Endodermal cell (in vitro differentiated cells): ENCODE measurements at regions not wholly inside any gene's neighbourhood (a gene's known extent, or its start where the extent isn't known, plus 50 kb on each side); places are given as distances from the start of the nearest gene placed in this dataset.
"Not testable (repeated sequence)": the region's sequence is repeated elsewhere in the genome, so short reads cannot be mapped to it uniquely, and the experiment has no call there.

Source experiments
- DNase-seq: peaks from one replicate; pipeline ENCODE4 v3.0.0-alpha.2; 2017
- H3K27ac ChIP-seq: 2 replicates; pipeline ENCODE4 v1.5.1; 2013; ENCODE audit warnings: mild to moderate bottlenecking, low read depth, low read length, moderate library complexity
- H3K27me3 ChIP-seq: 2 replicates; pipeline ENCODE4 v1.6.1; 2013; ENCODE audit warnings: mild to moderate bottlenecking, low read length, moderate library complexity; ENCODE audit not compliant: insufficient read depth, control insufficient read depth, poor library complexity, severe bottlenecking
- H3K36me3 ChIP-seq: 2 replicates; pipeline ENCODE4 v1.7.0; 2013; ENCODE audit warnings: mild to moderate bottlenecking, low read length, moderate library complexity; ENCODE audit not compliant: control insufficient read depth, insufficient read depth
- H3K4me1 ChIP-seq: one replicate; pipeline ENCODE4 v1.7.0; 2013; ENCODE audit warnings: low read length; ENCODE audit not compliant: control insufficient read depth, insufficient read depth
- H3K4me3 ChIP-seq: 2 replicates; pipeline ENCODE4 v1.5.1; 2013; ENCODE audit warnings: mild to moderate bottlenecking, low read length, moderate library complexity
- H3K9ac ChIP-seq: 2 replicates; pipeline ENCODE4 v1.6.1; 2013; ENCODE audit warnings: mild to moderate bottlenecking, low read length, moderate library complexity; ENCODE audit not compliant: poor library complexity, severe bottlenecking; ENCODE audit errors: extremely low read depth
- H3K9me3 ChIP-seq: 2 replicates; pipeline ENCODE4 v1.6.1; 2013; ENCODE audit warnings: mild to moderate bottlenecking, low read length, moderate library complexity; ENCODE audit not compliant: control insufficient read depth
- H3K27ac Mint-ChIP-seq: 2 replicates; pipeline ENCODE4 v1.8.0; 2020; ENCODE audit warnings: mixed read lengths
- H3K27me3 Mint-ChIP-seq: 2 replicates; pipeline ENCODE4 v1.8.0; 2021; ENCODE audit warnings: mild to moderate bottlenecking, mixed read lengths; ENCODE audit not compliant: insufficient read depth
- H3K36me3 Mint-ChIP-seq: 2 replicates; pipeline ENCODE4 v1.8.0; 2020; ENCODE audit warnings: low read depth, mixed read lengths
- H3K4me1 Mint-ChIP-seq: 2 replicates; pipeline ENCODE4 v1.8.0; 2020; ENCODE audit warnings: mixed read lengths
- H3K4me3 Mint-ChIP-seq: 2 replicates; pipeline ENCODE4 v1.8.0; 2020; ENCODE audit warnings: mild to moderate bottlenecking, moderate library complexity, mixed read lengths
- H3K9me3 Mint-ChIP-seq: 2 replicates; pipeline ENCODE4 v1.8.0; 2020; ENCODE audit warnings: mild to moderate bottlenecking, mixed read lengths
- WGBS, 2 experiments: methylation state at CpG; one replicate each; pipeline versions ENCODE4 v1.1.5 to v1.1.7; 2013; ENCODE audit warnings: missing lambda C conversion rate in 2 of 2, mixed read lengths in 1 of 2; ENCODE audit not compliant: insufficient coverage in 1 of 2, insufficient read length in 1 of 2; 5-methylcytosine and 5-hydroxymethylcytosine counted together
- TF ChIP-seq, protein P1 (sequence below): fragments of 200-600 bp; sonication (generic); conservative IDR thresholded peaks from 2 replicates; pipeline ENCODE4 v1.5.0; 2021; ENCODE audit warnings: antibody characterized with exemption, mild to moderate bottlenecking

DNA sequence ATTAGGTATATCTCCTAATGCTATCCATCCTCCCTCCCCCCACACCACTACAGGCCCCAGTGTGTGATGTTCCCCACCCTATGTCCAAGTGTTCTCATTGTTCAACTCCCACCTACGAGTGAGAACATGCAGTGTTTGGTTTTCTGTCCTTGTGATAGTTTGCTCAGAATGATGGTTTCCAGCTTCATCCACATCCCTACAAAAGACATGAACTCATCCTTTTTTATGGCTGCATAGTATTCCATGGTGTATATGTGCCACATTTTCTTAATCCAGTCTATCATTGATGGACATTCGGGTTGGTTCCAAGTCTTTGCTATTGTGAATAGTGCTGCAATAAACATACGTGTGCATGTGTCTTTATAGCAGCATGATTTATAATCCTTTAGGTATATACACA, 53.8 kb upstream of the HIVEP2 start:
- not testable (repeated sequence) for H3K4me3 Mint-ChIP-seq, H3K27ac ChIP-seq, H3K27me3 Mint-ChIP-seq, H3K4me3 ChIP-seq, H3K27ac Mint-ChIP-seq, H3K9ac ChIP-seq, H3K36me3 Mint-ChIP-seq, DNase-seq, H3K4me1 Mint-ChIP-seq, H3K27me3 ChIP-seq, H3K4me1 ChIP-seq, H3K36me3 ChIP-seq, H3K9me3 ChIP-seq
- WGBS, 2 experiments = 100% methylated on average over 1 of the region's 3 CpGs; no CpG with 5 or more reads in 1 of the 2 experiments
- H3K9me3 Mint-ChIP-seq = peaks cover 13% of the 10 kb centered on the region

DNA sequence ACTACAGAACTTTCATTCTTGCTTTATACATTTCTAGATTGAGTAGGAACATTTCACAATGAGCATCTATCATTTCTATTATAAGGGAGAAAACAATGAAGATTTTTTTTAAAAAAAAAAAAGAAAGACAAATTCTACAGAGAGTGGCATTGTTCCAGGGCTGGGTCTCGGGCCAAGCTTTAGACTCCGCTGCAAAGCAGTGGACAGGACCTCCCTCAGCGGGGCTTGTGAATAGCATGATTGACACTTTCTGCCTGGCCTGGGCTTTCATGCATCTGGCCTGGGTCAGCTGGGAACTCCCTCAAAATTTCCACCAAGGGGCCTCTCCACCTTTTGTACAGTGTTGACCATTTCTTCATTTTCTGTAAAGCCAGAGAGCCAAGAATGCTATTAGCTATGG, 55.8 kb upstream of the HIVEP2 start:
- Histone ChIP-seq H3K27me3 (no peaks in the 10 kb centered on the region), H3K9ac (no peak overlapping the region), H3K4me3 (no peak overlapping the region), H3K4me1 (no peaks in the 10 kb centered on the region), H3K27ac (peak overlapping the region; percentile 38), H3K9me3 (peaks cover 6% of the 10 kb centered on the region), H3K36me3 (no peaks in the 10 kb centered on the region)
- H3K36me3 Mint-ChIP-seq = no peaks in the 10 kb centered on the region
- no peak overlapping the region for H3K27ac Mint-ChIP-seq
- H3K4me1 Mint-ChIP-seq = no peaks in the 10 kb centered on the region
- TF ChIP-seq, protein P1, sequence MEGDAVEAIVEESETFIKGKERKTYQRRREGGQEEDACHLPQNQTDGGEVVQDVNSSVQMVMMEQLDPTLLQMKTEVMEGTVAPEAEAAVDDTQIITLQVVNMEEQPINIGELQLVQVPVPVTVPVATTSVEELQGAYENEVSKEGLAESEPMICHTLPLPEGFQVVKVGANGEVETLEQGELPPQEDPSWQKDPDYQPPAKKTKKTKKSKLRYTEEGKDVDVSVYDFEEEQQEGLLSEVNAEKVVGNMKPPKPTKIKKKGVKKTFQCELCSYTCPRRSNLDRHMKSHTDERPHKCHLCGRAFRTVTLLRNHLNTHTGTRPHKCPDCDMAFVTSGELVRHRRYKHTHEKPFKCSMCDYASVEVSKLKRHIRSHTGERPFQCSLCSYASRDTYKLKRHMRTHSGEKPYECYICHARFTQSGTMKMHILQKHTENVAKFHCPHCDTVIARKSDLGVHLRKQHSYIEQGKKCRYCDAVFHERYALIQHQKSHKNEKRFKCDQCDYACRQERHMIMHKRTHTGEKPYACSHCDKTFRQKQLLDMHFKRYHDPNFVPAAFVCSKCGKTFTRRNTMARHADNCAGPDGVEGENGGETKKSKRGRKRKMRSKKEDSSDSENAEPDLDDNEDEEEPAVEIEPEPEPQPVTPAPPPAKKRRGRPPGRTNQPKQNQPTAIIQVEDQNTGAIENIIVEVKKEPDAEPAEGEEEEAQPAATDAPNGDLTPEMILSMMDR = no peak
- DNase-seq = no peak
- peaks cover 13% of the 10 kb centered on the region for H3K9me3 Mint-ChIP-seq
- 64 to 91% methylated on average over 3 of the region's 3 CpGs for WGBS, 2 experiments
- H3K4me3 Mint-ChIP-seq = no peak overlapping the region
- H3K27me3 Mint-ChIP-seq = peaks cover 3% of the 10 kb centered on the region

DNA sequence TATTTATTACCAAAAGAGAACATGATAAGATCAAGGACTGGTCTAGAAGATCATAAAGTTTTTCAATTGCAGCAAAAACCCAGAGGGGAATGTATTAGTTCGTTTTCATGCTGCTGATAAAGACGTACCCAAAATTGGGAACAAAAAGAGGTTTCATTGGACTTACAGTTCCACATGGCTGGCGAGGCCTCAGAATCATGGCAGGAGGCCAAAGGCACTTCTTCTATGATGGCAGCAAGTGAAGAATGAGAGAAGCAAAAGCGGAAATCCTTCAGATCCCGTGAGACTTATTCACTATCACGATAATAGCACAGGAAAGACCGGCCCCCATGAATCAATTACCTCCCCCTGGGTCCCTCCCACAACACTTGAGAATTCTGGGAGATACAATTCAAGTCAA, 57.7 kb upstream of the HIVEP2 start:
- H3K4me1 Mint-ChIP-seq = no peaks in the 10 kb centered on the region
- no peak overlapping the region for H3K27ac Mint-ChIP-seq
- H3K4me1 ChIP-seq = no peaks in the 10 kb centered on the region
- H3K9me3 ChIP-seq = peaks cover 6% of the 10 kb centered on the region
- H3K36me3 Mint-ChIP-seq = no peaks in the 10 kb centered on the region
- H3K27ac ChIP-seq = no peak overlapping the region
- 79 to 96% methylated on average over 4 to 7 of the region's 7 CpGs for WGBS, 2 experiments
- peaks cover 3% of the 10 kb centered on the region for H3K27me3 Mint-ChIP-seq
- no peaks in the 10 kb centered on the region for H3K27me3 ChIP-seq
- TF ChIP-seq, protein P1 = no peak
- H3K9me3 Mint-ChIP-seq = peaks cover 13% of the 10 kb centered on the region
- no peak overlapping the region for H3K4me3 Mint-ChIP-seq
- no peak for DNase-seq
- H3K4me3 ChIP-seq = no peak overlapping the region
- no peak overlapping the region for H3K9ac ChIP-seq
- no peaks in the 10 kb centered on the region for H3K36me3 ChIP-seq

DNA sequence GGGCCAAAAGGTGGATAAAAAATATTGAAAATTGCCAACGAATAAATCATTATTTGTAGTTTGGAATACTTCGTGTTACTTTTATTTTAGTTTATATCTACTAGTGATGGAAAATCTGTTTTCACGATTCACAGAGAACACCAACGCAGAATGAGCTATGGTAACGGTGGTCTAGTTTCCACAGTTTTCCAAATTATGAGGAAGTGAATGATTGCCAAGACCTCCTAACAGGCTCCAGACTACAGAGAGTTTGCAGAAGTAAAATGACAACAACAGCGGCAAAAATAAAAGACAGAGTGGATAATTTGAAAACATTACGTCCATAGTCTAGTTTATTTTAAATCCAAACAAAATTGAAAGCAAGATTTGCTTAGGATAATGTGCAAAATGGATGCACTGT, 57.0 kb upstream of the AIG1 start:
- peaks cover 9% of the 10 kb centered on the region for H3K9me3 Mint-ChIP-seq
- Histone ChIP-seq H3K27me3 (no peaks in the 10 kb centered on the region), H3K9me3 (peaks cover 6% of the 10 kb centered on the region), H3K27ac (no peak overlapping the region), H3K4me3 (no peak overlapping the region), H3K9ac (no peak overlapping the region), H3K4me1 (no peaks in the 10 kb centered on the region), H3K36me3 (no peaks in the 10 kb centered on the region)
- no peak for DNase-seq
- TF ChIP-seq, protein P1 = no peak
- no peak overlapping the region for H3K4me3 Mint-ChIP-seq
- no peaks in the 10 kb centered on the region for H3K36me3 Mint-ChIP-seq
- H3K27ac Mint-ChIP-seq = no peak overlapping the region
- no peaks in the 10 kb centered on the region for H3K4me1 Mint-ChIP-seq
- H3K27me3 Mint-ChIP-seq = peaks cover 3% of the 10 kb centered on the region
- 81 to 94% methylated on average over 4 to 7 of the region's 7 CpGs for WGBS, 2 experiments
